ENCODE measurements at regions not wholly inside any gene's neighbourhood (a gene's known extent, or its start where the extent isn't known, plus 50 kb on each side); places are given as distances from the start of the nearest gene placed in this dataset.

- no peak overlapping the region for H3K4me3 ChIP-seq
- H4K20me1 ChIP-seq (ENCODE audit: control insufficient read depth, insufficient read depth), result no peaks in the 10 kb centered on the region
- no peaks in the 10 kb centered on the region for H3K9me3 ChIP-seq (replicated peaks; ENCODE audit: control insufficient read depth, insufficient read depth, low read length)
- ChIA-PET RAD21 (ENCODE audit: unreplicated experiment) (no interaction called here), CTCF (no interaction called here), POLR2A (no interaction called here), SMC1A (ENCODE audit: uncharacterized antibody, unreplicated experiment) (interaction anchor here (0.6 to 1.0 kb wide), 2 partner anchors 298 to 299 kb away, joined by 3 read pairs; no protein-coding TSS in a partner anchor)
- intact Hi-C loops (cut with micrococcal nuclease; ENCODE audit: unreplicated experiment) (no loop called here), in situ Hi-C loops (cut with MboI) (no loop called here)
- no TSS peak for BruUV-seq (replicated peaks)
- no peak for DNase-seq (ENCODE audit: low read depth, low spot score)
- no peak overlapping the region for H2AFZ ChIP-seq (ENCODE audit: control insufficient read depth, low read depth, low read length)
- H3K27me3 ChIP-seq (replicated peaks in 1 of 2; ENCODE audit: control insufficient read depth in 2 of 2, insufficient read depth in 2 of 2, low read length in 1 of 2), result no peaks in the 10 kb centered on the region
- no peak for ATAC-seq
- WGBS (ENCODE audit: insufficient coverage, insufficient replicate concordance, low lambda C conversion rate, missing lambda C conversion rate), result 4% methylated on average over 2 of the region's 2 CpGs
- H3K36me3 ChIP-seq (ENCODE audit: control insufficient read depth in 2 of 2, insufficient read depth in 2 of 2, low read length in 1 of 2), result no peaks in the 10 kb centered on the region
- no peaks in the 10 kb centered on the region for H3K4me1 ChIP-seq (ENCODE audit: control insufficient read depth, insufficient read depth, low read length)
- H3K4me2 ChIP-seq (ENCODE audit: control insufficient read depth, insufficient read depth), result no peak overlapping the region
- no peak for FAIRE-seq
- no peak overlapping the region for H3K27ac ChIP-seq (ENCODE audit: control insufficient read depth, insufficient read depth)
- no peak overlapping the region for H3K9ac ChIP-seq (ENCODE audit: control insufficient read depth, insufficient read depth, low read length)
- no peaks in the 10 kb centered on the region for H3K79me2 ChIP-seq (ENCODE audit: control insufficient read depth, insufficient read depth, low read length)
- TF ChIP-seq REST (IDR thresholded peaks at IDR 0.05; ENCODE audit: low read depth, low read length) (no peak), IRF4 (IDR thresholded peaks at IDR 0.05; ENCODE audit: low read depth, low read length) (no peak), ZBTB33 (IDR thresholded peaks at IDR 0.05) (no peak), NR2C2 (IDR thresholded peaks at IDR 0.05; ENCODE audit: borderline replicate concordance, control insufficient read depth, insufficient read length, low read depth) (no peak), EED (IDR thresholded peaks at IDR 0.05; ENCODE audit: low read depth) (no peak), ATF2 (IDR thresholded peaks at IDR 0.05; ENCODE audit: low read length) (no peak), ZSCAN29 (IDR thresholded peaks at IDR 0.05) (no peak), SIN3A (IDR thresholded peaks at IDR 0.05; ENCODE audit: low read depth, low read length) (no peak), LARP7 (IDR thresholded peaks at IDR 0.05) (no peak), BMI1 (IDR thresholded peaks at IDR 0.05; ENCODE audit: borderline replicate concordance) (no peak), ZBTB4 (CRISPR knock-in tag; IDR thresholded peaks at IDR 0.05) (no peak)
Measured at GRCh38 chr11:19604679-19605375, 107.8 kb upstream of the NAV2 start.

Measured in GM12878 (cell line).